Activated CD8-positive, alpha-beta memory T cell treated with anti-CD3 and anti-CD28 coated beads, Interleukin-2, amount 50 U/mL, for 48 hours (primary cell): ENCODE measurements at regions not wholly inside any gene's neighbourhood (a gene's known extent, or its start where the extent isn't known, plus 50 kb on each side); places are given as distances from the start of the nearest gene placed in this dataset.
A peak's percentile ranks its signal among the peaks of the same experiment; 100 is the strongest.
"Not testable (repeated sequence)": the region's sequence is repeated elsewhere in the genome, so short reads cannot be mapped to it uniquely, and the experiment has no call there.

Experiments used
- DNase-seq: peaks from one replicate; pipeline ENCODE4 v3.0.0-alpha.2; 2020

DNA sequence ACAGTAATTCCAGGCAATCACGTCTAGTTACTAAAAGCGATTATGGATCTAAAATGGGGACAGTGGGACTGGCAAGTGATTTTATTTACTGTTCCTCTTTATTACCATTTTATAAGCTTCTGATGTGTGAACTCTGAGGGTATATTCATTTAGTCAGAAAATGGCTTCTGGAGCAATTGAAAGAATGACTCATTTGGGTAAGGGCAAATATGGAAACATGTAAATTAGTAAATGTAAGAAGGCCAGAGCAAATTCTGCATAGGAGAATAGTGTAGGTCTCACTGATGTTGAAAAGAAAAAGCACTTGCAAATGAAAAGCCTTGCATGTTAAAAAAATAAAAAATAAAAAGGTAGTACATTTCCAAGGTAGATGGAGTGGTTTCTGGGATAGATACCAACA is 262.2 kb downstream of the KLF5 start:
- no peak for DNase-seq

DNA sequence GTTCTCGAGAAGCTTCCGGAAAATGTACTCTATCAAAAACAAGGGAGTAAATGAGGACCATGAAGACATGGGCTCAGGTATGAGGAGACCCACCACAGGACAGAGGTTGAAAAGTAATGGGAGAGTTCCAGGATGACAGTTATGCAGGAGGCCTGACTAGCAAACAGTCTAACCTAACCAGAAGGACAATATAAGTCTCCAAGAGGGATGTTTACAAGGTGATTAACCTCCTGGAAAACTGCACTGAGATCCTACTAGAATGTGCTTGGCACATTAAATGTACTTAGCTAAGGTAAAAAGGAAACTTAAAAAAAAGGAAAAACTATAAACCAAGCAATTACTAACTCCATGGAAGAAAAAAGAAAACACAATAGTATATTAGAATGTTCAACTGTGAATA is 258.3 kb downstream of the KLF5 start:
- DNase-seq: no peak

DNA sequence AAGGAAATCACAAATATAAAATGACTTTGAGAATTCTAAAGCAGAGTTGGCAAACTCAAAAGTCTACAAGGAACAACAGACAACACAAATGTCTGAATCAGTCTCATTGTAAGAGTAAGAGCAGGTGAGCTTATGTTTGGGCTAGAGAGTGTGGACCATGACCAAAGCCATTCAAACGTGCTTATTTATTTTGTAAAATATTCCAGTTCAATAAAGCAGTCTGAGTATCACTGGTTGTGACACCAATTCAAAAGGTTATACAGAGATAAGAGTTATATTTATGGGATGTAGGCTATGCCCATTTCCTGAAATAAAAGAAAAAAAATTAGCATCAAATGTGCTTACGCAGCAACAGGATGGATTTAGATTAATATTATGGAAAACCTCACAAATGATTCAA is 251.6 kb downstream of the KLF5 start:
- DNase-seq: no peak

DNA sequence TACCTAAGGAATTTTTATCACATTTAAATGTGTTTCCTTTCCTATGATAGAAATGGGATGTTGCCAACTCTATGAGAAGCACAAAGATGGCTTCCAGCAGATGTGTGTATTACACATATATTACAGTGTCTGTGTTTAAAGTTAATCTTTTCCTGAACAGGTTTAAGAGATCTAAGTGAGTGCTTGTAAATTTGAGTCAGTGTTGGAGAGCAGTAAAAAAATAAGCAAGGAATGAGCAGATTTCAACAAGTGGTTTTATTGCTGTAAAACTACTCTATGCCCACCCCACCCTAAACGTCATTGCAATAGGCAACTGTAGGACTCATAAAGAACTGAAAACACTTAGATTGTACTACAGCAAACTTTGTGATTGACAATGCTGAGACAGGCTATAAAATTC is 248.7 kb downstream of the KLF5 start:
- DNase-seq: no peak

DNA sequence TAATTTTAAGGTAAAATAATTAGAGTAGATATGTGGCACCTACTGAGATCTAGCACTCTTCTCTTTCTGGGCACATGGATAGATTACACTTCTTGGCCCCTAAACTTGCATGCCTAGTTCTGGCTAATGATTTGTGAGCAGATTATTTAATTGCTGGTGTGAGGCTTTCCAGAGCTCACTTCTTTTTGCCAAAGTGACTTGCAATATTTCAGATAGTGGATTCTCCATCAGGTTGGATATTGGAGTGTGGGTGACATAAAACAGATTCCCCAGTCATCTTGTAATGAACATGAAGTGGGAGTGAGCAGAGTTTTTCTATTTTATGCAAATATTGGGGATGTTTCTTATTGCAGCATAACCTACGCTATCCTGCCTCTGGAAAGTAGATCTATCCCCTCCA is 247.9 kb downstream of the KLF5 start:
- no peak for DNase-seq

DNA sequence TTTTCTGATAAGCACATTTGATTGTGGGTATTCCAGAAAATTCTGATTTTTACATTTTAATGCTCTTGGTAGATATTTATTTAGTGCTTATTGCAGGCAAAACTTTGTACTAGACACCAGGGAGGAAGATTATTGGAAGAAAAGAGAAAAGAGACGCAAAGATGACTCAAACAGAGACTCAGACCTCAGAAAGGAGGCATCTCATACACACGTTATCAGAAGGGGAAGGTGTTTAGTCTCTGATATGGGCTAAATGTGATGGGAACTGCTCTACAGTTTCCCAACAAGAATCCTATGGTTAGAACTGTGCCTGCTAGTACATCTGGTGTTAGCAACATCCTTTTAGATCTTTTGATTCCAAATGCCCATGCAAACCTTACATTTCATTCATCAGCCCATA is 245.6 kb downstream of the KLF5 start:
- no peak for DNase-seq

DNA sequence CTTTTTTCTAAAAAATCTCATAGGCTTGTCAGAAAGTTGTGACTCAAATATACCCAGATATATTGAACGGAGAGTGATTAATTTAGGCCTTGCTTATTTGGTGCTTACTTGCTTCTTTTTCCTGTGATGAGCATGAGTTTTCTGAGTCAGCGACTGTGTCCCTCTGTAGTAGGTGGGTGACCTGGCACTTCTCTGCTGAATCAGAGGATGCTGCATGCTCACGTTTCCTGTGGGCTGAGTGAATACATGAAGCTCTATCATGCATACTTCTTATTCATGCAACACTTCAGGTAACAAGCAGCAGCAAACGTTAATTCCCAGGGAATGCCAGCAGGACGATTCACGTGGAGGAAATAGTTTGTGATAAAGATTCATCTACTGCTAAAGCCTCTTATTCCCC is 245.0 kb downstream of the KLF5 start:
- peak; percentile 52 for DNase-seq

DNA sequence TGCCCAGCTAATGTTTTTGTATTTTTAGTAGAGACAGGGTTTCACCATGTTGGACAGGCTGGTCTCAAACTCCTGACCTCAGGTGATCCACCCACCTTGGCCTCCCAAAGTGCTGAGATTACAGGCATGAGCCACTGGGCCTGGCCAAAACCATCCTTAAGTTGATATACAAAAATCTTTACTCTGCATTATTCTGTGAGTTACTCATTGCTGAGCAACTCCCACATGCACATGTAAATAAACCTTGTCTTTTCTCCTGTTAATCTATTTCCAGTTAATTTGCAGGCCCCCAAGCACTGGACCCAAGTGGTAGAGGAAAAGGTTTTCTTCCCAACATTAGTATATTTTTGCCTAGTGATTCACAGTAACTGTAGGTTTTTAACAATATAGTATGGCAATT is 242.8 kb downstream of the KLF5 start:
- not testable (repeated sequence) for DNase-seq

DNA sequence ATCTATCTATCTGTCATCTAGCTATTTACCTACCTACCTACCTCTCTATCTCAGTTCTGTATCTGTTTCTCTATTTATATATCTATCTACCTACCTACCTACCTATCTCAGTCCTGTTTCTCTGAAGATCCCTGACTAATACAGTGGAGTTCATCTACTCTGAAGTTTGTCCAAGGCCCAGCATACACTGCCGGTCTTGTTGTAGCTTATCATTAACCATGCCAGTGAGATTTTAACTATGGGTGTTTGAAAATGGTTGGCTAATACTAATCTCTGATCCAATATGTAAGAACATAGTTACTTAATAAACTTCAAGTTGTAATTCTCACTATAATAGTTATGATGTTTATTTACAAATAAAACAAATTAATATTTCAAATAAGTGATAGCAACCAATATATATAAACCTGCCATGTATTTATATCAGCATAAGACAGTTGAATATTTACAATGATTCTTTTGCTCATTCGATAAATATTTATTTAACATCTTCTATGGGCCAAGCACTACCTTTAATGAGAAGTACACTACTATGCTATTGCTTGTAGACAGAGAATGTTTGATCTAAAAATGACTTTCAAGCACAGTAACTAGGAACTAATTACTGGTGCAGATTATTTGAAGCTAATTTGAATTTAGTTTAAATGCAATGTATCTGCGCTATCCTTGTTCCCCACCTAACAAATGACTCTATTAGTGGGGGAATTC is 242.1 kb downstream of the KLF5 start:
- no peak for DNase-seq

DNA sequence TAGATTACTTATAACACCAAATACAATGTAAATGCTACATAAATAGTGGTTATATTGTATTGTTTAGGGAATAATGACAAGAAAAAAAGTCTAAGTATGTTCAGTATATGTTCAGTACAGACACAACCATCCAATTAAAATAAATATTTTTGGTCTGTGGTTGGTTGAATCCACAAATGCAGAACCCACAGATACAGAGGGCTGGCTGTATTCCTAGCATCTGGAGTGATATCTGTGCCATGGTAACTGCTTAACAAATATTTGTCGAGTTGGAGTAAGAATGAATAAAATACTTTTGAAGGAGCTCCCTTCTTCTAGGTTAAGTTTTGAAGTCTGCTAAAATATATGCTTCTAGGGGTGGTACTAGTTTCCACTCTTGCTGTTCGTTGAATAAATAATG is 241.0 kb downstream of the KLF5 start:
- DNase-seq: no peak

DNA sequence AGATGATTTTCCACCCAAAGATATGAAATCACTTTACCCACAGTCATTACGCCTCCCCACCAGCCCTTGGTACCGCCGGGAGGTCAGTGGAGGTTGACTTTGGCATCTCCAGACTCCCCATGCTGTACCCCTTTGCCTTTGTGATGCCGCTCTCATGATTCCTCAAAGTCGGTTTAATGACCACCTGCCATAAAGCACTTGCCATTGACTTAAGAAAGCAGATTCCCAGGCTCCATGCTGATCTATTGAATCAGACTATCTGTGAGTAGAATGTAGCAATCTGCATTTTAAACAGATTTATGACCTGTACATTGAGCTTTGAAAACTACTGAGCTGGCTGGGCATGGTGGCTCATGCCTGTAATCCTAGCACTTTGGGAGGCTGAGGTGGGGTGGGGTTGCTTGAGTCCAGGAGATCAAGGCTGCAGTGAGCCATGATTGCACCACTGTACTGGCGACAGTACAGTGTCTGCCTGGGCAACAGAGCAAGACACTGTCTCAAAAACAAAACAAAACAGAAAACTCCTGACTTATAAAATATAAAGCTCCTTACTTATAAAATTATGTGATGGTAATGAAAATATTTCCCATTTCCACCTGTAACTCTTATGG is 235.2 kb downstream of the KLF5 start:
- no peak for DNase-seq

DNA sequence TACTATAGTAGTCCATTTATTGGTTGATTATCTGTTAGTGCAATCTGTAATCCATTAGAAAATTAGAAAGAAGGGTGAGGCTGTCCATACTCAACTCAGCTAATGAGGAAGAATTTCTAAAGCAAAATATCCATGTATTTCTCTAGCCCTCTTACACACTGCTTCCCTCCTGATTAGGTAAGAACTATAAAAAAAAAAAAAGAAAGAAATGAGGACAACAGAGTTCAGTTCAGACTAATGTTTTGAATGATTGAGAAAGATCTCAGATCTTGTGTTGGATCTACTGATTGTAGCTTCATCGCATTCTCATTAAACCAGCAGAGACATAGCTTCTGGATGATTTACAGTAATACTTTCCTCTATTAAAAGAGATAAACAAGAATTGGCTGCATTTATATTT is 233.3 kb downstream of the KLF5 start:
- no peak for DNase-seq

DNA sequence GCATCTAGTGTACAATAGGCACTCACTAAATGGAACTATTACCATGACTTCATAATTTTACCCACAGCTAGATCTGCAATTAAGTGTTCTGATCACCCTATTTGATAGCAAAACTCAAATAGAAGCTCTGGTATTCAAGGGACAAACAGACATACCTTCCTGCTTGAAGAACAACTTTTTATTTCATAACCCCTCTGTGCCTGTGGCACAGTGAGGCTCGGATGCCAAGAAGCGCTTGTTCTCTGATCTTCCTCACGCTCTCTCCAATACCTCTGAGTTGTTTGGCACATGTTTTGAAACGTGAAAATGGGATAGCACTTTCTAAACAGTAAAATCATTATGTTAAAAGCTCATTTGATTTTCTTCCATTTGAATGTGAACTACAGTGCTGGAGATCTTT is 232.0 kb downstream of the KLF5 start:
- DNase-seq: no peak

DNA sequence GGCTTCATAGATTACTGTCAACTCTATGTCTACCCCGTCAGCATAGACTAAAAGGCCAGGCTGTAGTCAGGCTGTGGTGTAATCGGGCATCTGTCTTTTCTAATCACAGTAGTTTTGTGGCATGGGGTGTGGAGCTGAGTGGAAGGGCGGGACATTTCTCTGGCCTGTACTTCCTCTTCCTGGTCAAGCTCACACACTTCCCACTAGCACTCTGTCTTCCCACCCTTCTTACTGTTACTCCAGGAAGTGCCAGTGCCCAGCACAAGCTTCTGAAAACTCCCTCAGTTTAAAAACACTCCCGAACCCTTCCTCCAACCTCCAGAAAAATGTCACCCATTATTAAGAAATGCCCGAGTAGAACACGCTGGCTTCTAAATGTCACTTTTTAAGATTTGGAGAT is 229.8 kb downstream of the KLF5 start:
- no peak for DNase-seq

DNA sequence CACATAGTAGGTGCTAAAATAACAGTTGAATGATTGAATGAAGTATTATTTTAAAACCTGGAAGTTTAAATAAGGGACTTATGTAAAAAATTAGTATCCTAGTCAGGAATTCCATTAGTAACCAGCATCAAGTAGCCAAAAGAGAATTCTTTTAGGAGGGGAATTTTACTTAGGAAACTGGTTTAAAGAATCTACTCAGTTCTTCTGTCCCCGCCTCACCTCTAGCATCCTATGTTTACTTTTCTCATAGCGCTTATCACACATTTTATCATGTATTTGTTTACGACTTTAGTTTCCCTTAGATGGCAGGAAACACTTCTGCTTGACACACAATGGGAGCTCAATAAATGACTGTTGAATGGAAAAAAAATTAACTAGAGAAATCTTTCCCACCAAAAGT is 229.0 kb downstream of the KLF5 start:
- no peak for DNase-seq

DNA sequence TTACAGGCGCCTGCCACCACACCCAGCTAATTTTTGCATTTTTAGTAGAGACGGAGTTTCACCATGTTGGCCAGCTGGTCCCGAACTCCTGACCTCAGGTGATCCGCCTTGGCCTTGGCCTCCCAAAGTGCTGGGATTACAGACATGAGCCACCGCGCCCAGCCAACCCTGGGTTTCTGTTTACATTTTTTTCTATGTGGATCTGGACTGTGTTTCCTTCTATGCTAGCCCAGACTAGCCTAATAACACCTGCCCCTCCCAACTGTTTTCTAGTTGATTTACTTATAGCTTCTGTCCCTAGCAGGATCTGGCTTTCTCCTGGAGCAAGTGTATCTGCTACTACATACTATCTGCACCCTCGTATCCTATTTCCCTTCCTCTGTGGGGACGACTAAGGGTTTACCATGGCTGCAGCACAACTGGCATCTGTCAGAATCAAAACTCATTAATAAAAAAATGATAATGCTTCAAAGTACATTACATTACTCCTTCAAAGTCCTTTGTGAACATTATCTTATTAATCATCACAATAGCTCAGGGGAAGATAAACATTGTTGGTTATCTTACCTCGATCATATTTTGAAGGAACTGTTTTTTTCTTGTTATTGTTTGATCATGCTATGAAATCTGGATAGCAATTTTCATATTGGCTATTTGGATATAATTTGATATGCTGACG is 228.3 kb downstream of the KLF5 start:
- DNase-seq: no peak

DNA sequence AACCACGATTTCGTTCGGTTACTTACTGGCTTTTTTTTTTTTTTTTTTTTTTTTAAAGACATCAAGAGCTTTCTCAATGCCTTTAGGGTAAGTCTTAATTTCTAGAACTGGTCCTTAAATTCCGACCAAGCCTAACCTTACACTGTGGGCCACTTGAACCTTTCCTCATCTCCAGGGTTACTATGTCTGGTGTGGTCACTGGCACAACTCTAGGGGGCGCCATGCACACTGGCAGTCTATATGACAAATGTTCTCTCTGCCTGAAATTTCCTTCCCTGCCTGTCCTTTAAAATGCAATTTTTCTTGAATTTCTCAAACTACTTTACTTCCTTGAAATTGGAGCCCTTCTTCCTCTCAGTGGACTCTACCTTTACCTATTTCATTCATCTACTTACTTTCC is 227.4 kb downstream of the KLF5 start:
- no peak for DNase-seq

DNA sequence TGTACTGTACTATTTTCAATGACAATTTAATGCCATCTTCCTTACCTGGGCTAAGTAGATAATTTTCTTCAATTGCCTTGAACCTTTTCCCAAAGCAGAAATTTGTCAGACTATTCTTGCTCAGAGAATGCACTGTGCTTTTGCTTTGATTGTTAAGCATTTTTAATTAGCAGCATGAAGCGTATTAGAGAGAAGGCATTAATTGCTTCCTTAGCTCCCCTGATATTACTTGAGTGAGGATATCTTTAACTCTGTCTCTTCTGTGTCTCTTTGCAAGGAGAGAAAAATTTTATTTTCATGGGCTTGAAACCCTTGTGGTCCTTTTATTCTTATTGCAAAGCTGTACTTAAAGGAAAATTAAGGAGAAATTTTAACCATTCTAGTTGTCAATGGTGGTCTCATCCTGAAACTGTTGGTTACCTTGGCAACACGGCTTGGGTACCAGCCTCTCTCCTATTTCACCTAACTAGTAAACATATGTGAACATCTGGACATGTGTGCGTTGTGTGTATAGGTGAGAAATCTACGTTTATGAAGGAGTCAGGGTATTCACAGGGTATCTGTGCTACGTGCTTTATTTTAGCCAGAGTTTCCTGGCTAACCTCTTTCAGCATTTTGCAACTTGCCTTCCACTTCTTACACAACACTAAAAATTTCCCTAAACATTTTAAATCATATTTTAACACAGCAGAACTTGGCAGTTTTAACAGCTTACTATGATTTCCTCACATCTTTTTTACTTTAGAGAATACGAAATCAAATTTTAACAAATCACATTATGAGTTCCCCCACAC is 225.5 kb downstream of the KLF5 start:
- DNase-seq: no peak

DNA sequence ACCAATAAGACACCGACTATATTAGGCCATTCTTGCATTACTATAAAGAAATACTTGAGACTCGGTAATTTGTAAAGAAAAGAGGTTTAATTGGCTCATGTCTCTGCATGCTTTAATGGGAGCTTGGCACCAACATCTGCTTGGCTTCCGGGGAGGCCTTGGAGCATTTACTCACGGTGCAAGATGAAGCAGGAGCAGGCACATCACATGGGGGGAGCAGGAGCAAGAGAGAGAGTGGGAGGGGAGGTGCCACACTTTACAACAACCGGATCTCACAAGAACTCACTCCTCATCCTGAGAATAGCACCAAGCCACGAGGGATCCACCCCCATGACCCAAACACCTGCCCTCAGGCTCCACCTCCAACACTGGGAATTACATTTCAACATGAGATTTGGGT is 224.8 kb downstream of the KLF5 start:
- DNase-seq: no peak

DNA sequence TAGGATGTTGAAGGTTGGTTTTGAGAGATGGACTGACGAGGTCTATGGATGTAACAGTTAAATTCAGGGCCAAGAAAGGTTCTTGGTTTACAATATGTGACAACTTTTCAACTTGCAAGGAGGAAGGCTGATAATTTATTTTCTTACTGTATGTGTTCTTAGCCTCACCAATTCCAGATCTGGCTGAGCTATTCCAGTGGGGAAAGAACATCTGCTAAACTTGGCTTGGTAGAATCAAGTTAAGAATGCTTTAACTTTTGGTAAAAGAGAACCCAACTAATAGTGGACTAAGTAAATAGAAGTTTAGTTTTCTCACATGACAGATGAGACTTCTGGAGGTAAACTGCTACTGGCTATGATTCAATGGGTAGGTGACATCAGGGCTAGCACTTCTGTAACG is 222.9 kb downstream of the KLF5 start:
- no peak for DNase-seq

DNA sequence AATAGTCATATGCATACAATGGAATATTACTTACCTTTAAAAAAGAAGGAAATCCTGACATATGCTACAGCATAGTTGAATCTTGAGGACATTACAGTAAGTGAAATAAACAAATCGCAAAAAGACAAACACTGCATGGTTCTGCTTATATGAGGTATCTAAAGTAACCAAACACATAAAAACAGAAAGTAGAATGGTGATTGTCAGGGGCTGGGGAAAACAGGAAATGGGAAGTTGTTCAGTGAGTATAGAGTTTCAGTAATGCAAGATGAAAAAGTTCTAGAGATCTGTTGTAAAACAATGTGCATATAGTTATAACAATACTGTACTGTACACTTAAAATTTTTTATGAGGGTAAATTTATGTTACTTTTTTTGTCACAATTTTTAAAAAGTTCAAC is 219.4 kb downstream of the KLF5 start:
- no peak for DNase-seq

DNA sequence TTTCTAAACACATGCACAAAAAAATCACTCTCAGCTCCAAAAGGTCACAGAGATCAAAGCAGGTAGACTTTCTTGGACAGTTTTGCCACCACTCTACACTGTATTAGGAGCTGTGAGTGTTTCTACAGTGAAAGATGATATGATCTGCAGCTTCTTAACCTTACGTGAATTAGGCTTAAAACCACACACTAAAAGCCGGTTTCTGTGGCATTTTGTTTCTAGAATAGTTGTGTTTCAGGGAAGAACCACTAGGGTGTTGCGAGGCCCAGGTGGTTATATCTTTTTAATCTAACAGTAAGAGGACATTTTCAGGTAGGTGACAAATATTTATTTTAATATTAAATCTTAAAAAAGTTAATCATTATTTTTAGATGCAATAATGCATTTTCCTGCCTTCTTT is 216.4 kb downstream of the KLF5 start:
- no peak for DNase-seq

DNA sequence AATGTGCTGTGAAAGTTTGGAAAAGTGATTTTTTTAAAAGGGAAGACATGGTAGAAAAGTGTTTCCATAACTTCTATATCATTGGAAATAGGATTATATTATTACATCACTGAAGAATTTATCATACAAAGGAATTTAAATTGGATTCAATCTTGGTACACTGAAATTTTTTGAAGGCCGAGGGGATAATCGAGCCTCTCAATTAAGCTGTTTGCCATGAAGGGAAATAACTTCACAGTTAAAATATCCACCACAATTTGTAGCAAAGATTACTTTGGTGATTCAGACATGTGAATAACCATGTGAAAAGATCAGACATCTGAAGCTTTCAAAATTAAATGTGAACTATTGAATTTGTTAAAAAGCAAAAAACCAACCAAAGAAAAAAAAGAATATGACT is 215.3 kb downstream of the KLF5 start:
- DNase-seq: no peak

DNA sequence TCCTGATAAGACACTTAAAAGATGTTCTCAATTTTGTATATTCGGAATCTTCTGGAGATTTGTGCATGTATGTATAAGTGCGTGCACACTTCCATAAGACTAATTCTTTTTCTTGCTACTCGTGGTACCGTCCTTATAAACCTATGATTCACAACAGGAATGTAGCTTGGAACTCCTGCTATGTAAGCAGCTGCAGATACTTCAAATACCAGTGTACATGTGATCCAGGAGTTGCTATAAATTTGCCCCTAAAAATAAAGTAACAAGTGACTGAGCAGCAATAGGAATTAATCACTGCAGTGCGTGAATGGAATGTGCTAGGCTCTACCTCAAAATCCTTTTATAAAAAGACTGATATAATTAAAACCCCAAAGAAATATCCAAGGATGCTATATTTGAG is 214.9 kb downstream of the KLF5 start:
- DNase-seq: no peak
